Stomach (tissue), 8 donors: ENCODE measurements at regions not wholly inside any gene's neighbourhood (a gene's known extent, or its start where the extent isn't known, plus 50 kb on each side); places are given as distances from the start of the nearest gene placed in this dataset.

ENCODE experiments used
- DNase-seq, 2 donors: peaks; one replicate each; pipeline versions ENCODE4 v3.0.0 to v3.0.0-alpha.2; 2013 to 2019
- H3K27ac ChIP-seq, 5 donors: fragments of 200-600 bp in 4 of 5; sonication (generic) in 4 of 5; one replicate each; pipeline ENCODE4 v1.5.1; 2013 to 2019; ENCODE audit warnings: mild to moderate bottlenecking in 1 of 5, moderate library complexity in 1 of 5
- H3K27me3 ChIP-seq, 3 donors: fragments of 200-600 bp; sonication (generic); one replicate each; pipeline ENCODE4 v1.5.1; 2017 to 2019; ENCODE audit warnings: mixed run types in 1 of 3
- H3K36me3 ChIP-seq, 4 donors: fragments of 200-600 bp; sonication (generic); 1 replicate in 3 of 4; 2 replicates in 1 of 4; pipeline ENCODE4 v1.5.1; 2016 to 2019
- H3K4me1 ChIP-seq, 4 donors: fragments of 200-600 bp; sonication (generic); one replicate each; pipeline ENCODE4 v1.5.1; 2016 to 2019
- H3K4me3 ChIP-seq, 4 donors: fragments of 200-600 bp; sonication (generic) in 3 of 4; one replicate each; pipeline ENCODE4 v1.5.1; 2016 to 2019; ENCODE audit warnings: mild to moderate bottlenecking in 1 of 4
- H3K9me3 ChIP-seq, 4 donors: fragments of 200-600 bp; sonication (generic); one replicate each; pipeline ENCODE4 v1.5.1; 2016 to 2019
- EP300 ChIP-seq: sonication (generic); formaldehyde crosslinking; IDR thresholded peaks from one replicate; pipeline ENCODE4 v1.6.1; 2017; ENCODE audit warnings: antibody characterized with exemption
- POLR2A ChIP-seq, 4 donors: fragments of 450-650 bp; IDR thresholded peaks; one replicate each; pipeline ENCODE4 v1.6.1; 2016; ENCODE audit warnings: antibody characterized with exemption in 4 of 4, control low read depth in 2 of 4, mild to moderate bottlenecking in 1 of 4, moderate library complexity in 1 of 4
- POLR2AphosphoS5 ChIP-seq, 3 donors: sonication (generic); formaldehyde crosslinking; IDR thresholded peaks; one replicate each; pipeline ENCODE4 v1.6.1; 2016; ENCODE audit warnings: antibody characterized with exemption in 3 of 3
- WGBS, 5 donors: extraction: QIAGEN DNeasy Blood & Tissue Kit in 3 of 5; methylation state at CpG; one replicate each; pipeline versions ENCODE4 v1.1.5 to v1.1.7; 2013 to 2018; 5-methylcytosine and 5-hydroxymethylcytosine counted together
- intact Hi-C: fragments of 100-400 bp; cut with DNase I; formaldehyde crosslinking; loops from one replicate; pipeline ENCODE4 v1.15.1; 2023; ENCODE audit warnings: low total_unique reads
- TF ChIP-seq, protein P1 (sequence below), 7 experiments: fragments of 450-650 bp in 4 of 7; fragments of 200-600 bp in 3 of 7; sonication (generic) in 3 of 7; IDR thresholded peaks; one replicate each; pipeline ENCODE4 v1.5.1; 2016 to 2019; ENCODE audit warnings: antibody characterized with exemption in 7 of 7, control low read depth in 2 of 7, mild to moderate bottlenecking in 1 of 7
- donor health status: healthy with polysubstance abuse.
- donor health status: Bipolar disorder and iron deficiency.
- donor health status: healthy.

DNA sequence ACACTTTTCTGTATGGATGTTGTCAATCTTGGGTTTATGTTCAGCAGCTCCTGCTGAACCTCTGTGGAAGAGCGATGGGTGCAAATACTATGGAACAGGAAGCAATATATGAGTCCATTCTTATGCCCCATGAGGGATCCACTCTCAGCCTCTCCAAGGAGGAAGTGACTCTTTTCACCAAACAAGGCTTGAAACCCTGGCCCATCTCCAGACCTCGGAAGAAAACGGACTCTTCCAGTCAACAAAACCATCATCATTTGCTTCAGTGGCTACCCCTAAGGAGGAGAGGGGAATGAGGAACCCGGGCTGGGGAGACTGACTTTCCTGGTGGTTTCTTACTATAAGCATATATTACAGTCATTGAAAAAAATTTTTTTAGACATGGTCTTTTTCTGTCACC is 206.2 kb downstream of the AXIN2 start:
- Histone ChIP-seq H3K27me3 (no peaks in the 10 kb centered on the region), H3K9me3 (peaks cover 0 to 2% (median under 1%) of the 10 kb centered on the region in 4 donors), H3K27ac (no peak overlapping the region), H3K36me3 (no peaks in the 10 kb centered on the region), H3K4me1 (no peaks in the 10 kb centered on the region), H3K4me3 (no peak overlapping the region)
- intact Hi-C loops, result no loop called here
- 60 to 65% (median 62%) methylated on average over 4 of the region's 4 CpGs for WGBS, 5 donors
- DNase-seq, result no peak
- TF ChIP-seq EP300 (no peak), POLR2A (IDR thresholded peaks at IDR 0.05) (no peak)

DNA sequence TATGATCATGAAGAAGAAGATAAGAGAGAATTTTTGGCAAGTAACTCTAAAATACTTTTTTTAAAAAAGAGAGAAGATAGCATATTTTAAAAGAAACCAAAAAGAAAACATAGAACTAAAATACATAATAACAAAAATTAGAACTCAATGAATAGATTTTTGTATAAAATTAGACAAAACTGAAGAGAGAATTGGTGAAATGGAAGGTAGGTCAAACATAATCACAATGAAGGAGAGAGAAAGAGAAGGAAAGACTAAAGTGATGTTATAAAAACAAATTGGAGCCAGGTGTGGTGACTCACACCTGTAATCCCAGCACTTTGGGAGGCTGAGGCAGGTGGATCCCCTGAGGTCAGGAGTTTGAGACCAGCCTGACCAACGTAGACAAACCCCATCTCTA is 211.5 kb downstream of the AXIN2 start:
- DNase-seq, result no peak
- H3K9me3 ChIP-seq, result peaks cover 0 to 7% (median 6%) of the 10 kb centered on the region in 4 donors
- TF ChIP-seq, protein P1, sequence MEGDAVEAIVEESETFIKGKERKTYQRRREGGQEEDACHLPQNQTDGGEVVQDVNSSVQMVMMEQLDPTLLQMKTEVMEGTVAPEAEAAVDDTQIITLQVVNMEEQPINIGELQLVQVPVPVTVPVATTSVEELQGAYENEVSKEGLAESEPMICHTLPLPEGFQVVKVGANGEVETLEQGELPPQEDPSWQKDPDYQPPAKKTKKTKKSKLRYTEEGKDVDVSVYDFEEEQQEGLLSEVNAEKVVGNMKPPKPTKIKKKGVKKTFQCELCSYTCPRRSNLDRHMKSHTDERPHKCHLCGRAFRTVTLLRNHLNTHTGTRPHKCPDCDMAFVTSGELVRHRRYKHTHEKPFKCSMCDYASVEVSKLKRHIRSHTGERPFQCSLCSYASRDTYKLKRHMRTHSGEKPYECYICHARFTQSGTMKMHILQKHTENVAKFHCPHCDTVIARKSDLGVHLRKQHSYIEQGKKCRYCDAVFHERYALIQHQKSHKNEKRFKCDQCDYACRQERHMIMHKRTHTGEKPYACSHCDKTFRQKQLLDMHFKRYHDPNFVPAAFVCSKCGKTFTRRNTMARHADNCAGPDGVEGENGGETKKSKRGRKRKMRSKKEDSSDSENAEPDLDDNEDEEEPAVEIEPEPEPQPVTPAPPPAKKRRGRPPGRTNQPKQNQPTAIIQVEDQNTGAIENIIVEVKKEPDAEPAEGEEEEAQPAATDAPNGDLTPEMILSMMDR (IDR thresholded peaks at IDR 0.05), result no peak
- TF ChIP-seq POLR2A (IDR thresholded peaks at IDR 0.05) (no peak), POLR2AphosphoS5 (IDR thresholded peaks at IDR 0.05) (no peak), EP300 (no peak)
- no peak overlapping the region for H3K4me3 ChIP-seq
- intact Hi-C loops, result no loop called here
- H3K4me1 ChIP-seq, result no peaks in the 10 kb centered on the region
- WGBS, 5 donors, result 68 to 89% (median 87%) methylated on average over 1 of the region's 1 CpG
- no peaks in the 10 kb centered on the region for H3K27me3 ChIP-seq
- H3K27ac ChIP-seq, result no peak overlapping the region
- no peaks in the 10 kb centered on the region for H3K36me3 ChIP-seq

DNA sequence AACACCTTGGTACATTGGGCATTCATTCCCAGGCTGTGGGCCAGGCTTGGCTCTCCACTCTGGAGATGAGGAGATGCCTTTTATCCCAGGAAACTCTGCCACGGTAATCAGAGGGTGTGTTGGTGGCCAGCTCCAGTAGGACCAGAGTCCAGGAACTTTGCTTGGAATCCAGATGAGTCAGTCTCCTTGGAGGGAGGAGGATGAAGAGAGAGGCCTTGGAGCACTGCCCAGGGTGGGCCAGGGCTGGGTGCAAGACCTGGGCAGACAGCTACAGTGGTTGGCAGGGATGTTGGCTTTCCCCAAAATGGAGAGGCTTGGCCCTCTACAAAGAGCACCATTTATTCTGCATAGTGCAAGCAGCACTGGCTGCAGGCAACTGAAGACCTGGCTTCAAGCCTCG is 209.0 kb downstream of the RGS9 start:
- Histone ChIP-seq H3K27ac (no peak overlapping the region), H3K27me3 (no peaks in the 10 kb centered on the region), H3K9me3 (peaks cover 0 to 7% (median 6%) of the 10 kb centered on the region in 4 donors), H3K4me3 (no peak overlapping the region), H3K36me3 (no peaks in the 10 kb centered on the region), H3K4me1 (no peaks in the 10 kb centered on the region)
- intact Hi-C loops, result no loop called here
- WGBS, 5 donors, result 72 to 94% (median 80%) methylated on average over 2 of the region's 2 CpGs
- TF ChIP-seq EP300 (no peak), POLR2AphosphoS5 (IDR thresholded peaks at IDR 0.05) (no peak), POLR2A (IDR thresholded peaks at IDR 0.05) (no peak)
- TF ChIP-seq, protein P1 (IDR thresholded peaks at IDR 0.05), result no peak
- no peak for DNase-seq

DNA sequence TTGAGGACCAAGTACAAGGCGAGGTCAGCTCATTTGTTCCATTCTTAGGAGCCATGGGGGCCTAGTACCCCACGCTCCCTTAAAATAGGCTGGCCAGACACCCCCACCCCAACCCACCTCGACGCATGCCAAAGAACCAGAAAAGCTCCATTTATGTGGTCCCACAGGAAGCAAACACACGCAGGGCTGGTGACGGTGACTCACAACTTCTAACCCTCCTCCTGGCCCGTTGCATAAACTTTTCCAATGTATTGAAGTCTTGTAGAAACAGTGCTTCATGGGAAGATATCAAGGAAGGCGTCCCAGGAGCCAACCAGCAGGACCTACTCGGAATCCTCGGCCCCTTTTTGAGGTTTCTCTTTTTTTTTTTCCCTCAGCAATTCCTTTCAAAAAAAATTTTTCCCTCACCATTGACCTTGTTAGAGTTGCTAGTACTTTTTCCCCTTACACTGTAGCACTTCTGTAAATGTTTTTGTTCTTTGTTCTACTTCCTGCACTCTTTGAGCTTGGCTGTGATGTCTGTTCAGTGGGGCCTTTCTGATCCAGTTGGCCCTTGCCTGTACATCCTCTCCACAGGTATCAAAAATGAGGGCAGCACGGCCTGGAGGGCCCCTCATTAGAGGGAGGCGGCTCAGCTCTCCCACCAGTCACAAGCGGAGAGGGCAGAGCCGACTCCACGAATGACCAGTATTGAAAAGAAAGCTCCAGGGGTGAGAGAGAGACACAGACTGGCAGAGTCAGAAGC is 208.3 kb downstream of the RGS9 start:
- Histone ChIP-seq H3K36me3 (no peaks in the 10 kb centered on the region), H3K9me3 (peaks cover 0 to 10% (median 8%) of the 10 kb centered on the region in 4 donors), H3K27me3 (no peaks in the 10 kb centered on the region), H3K27ac (no peak overlapping the region), H3K4me1 (no peaks in the 10 kb centered on the region), H3K4me3 (no peak overlapping the region)
- TF ChIP-seq, protein P1 (IDR thresholded peaks at IDR 0.05), result no peak
- TF ChIP-seq POLR2A (IDR thresholded peaks at IDR 0.05) (no peak), EP300 (no peak), POLR2AphosphoS5 (IDR thresholded peaks at IDR 0.05) (no peak)
- 79 to 83% (median 82%) methylated on average over 15 of the region's 15 CpGs for WGBS, 5 donors
- no peak for DNase-seq
- intact Hi-C loops, result no loop called here

DNA sequence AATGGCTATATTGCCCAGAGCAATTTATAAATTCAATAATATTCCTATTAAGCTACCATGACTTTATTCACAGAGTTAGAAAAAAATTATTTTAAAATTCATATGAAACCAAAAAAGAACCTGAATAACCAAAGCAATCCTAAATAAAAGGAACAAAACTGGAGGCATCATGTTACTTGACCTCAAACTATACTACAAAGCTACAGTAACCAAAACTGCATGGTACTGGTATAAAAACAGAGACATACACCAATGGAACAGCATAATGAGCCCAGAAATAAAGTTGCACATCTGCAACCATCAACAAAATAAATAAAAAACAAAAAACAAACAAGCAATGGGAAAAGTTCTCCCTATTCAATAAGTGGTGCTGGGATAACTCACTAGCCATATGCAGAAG is 203.2 kb downstream of the RGS9 start:
- intact Hi-C loops, result no loop called here
- no peak overlapping the region for H3K27ac ChIP-seq
- no peaks in the 10 kb centered on the region for H3K27me3 ChIP-seq
- H3K4me3 ChIP-seq, result no peak overlapping the region
- peaks cover 0 to 23% (median 12%) of the 10 kb centered on the region in 4 donors for H3K9me3 ChIP-seq
- no peak for DNase-seq
- no peaks in the 10 kb centered on the region for H3K4me1 ChIP-seq
- TF ChIP-seq POLR2A (IDR thresholded peaks at IDR 0.05) (no peak), POLR2AphosphoS5 (IDR thresholded peaks at IDR 0.05) (no peak), EP300 (no peak)
- TF ChIP-seq, protein P1 (IDR thresholded peaks at IDR 0.05), result no peak
- no peaks in the 10 kb centered on the region for H3K36me3 ChIP-seq
